GM10248 (cell line): ENCODE measurements at regions not wholly inside any gene's neighbourhood (a gene's known extent, or its start where the extent isn't known, plus 50 kb on each side); places are given as distances from the start of the nearest gene placed in this dataset.

Experiments used
- CTCF ChIA-PET: fragments of 300-600 bp; sonication (Branson Sonifier 250); formaldehyde crosslinking; extraction: SDS; loops from one replicate; lab custom pipeline; 2021; ENCODE audit warnings: antibody characterized with exemption; lab: Yijun Ruan, JAX
- POLR2A ChIA-PET: fragments of 350-650 bp; sonication (Branson Sonifier 250); formaldehyde crosslinking; extraction: SDS; loops from one replicate; lab custom pipeline; 2020; ENCODE audit warnings: antibody characterized with exemption; lab: Yijun Ruan, JAX
- DNase-seq: peaks from one replicate; pipeline ENCODE4 v3.0.0; 2012; ENCODE audit errors: extremely low spot score
- CTCF ChIP-seq: IDR thresholded peaks from 2 replicates; pipeline ENCODE4 v1.5.1; 2012; ENCODE audit warnings: mild to moderate bottlenecking, low read depth; ENCODE audit errors: extremely low read depth, missing control alignments, control extremely low read depth

GRCh38 chr14:87468531-87468930 lies 524.5 kb downstream of the GALC start:
- ChIA-PET POLR2A (no interaction called here), CTCF (no interaction called here)
- TF ChIP-seq CTCF = no peak
- DNase-seq = no peak

GRCh38 chr14:87467578-87467977 lies 525.4 kb downstream of the GALC start:
- ChIA-PET POLR2A (no interaction called here), CTCF (no interaction called here)
- TF ChIP-seq CTCF = no peak
- DNase-seq = no peak

- no peak for TF ChIP-seq CTCF
- ChIA-PET CTCF (interaction anchor here (2.1 kb wide), 1 partner anchor 14 kb away, joined by 7 read pairs; no protein-coding TSS in a partner anchor), POLR2A (no interaction called here)
- no peak for DNase-seq
These were observed 527.2 kb downstream of the GALC start for GRCh38 chr14:87465770-87466169.

DNA sequence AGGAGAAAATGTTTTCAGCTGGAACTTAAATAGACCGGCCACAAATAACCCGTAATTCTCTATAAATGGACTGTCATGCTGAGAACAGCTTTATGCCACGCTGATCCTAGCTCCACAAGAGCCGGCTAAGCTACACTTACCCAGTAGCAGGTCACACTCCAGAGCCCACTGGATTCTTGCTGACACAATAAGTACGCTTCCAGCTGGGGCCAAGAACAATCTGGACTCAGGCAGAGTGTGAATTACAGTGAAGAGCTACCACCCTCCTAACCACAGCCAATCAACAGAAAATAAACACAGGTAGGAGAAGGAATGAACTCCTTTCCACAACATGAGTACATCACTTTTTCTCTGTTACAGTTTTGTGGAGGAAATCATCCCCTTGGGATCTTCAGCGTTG lies 531.3 kb downstream of the GALC start:
- CTCF ChIA-PET = interaction anchor here (0.8 to 1.7 kb wide), 2 partner anchors 10 to 12 kb away, joined by 3 to 4 read pairs; no protein-coding TSS in a partner anchor
- POLR2A ChIA-PET = no interaction called here
- no peak for TF ChIP-seq CTCF
- DNase-seq = no peak

DNA sequence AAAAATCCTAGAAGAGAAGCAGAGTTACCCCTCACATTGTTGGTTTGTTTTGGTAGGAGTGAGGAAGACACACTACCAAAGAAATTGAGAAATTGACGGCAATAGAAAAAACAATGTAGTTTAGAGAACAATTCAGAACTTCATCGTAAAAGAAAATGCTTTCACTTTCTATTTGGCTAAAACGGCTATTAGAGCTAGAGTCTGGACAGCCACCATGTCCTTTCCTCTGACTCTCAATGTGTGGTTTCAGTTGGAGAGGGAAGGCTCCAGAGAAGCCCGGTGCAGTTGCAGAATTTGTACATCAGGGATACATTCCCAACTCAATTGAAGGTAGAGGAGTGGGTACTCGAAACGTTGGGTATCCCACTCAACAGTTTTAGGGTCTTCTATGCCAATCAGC lies 535.3 kb downstream of the GALC start:
- POLR2A ChIA-PET = no interaction called here
- CTCF ChIA-PET = no interaction called here

GRCh38 chr14:87450193-87450592 lies 542.8 kb downstream of the GALC start:
- ChIA-PET CTCF (no interaction called here), POLR2A (no interaction called here)
- no peak for DNase-seq
- TF ChIP-seq CTCF = no peak

More for the DNA sequence above, 535.3 kb downstream of the GALC start:
- no peak for DNase-seq
- no peak for TF ChIP-seq CTCF

DNA sequence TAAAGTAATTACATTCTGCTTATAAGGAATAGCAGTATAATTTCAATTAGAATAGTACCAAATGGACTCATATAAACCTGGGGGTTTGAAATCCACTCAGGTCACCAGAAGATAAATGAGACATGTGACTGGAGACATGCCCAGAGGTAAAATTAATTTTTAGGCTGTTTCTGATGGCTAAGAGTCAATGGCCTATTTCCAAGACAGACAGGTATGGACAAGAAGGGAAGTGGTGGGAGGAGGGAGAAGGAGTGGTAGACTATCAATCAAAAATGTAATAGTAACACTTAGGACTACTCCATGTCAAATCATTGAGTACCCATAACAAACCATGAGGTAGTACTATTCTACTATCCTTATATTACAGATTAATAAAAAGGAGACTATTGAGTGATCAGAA lies 544.0 kb downstream of the GALC start:
- TF ChIP-seq CTCF = no peak
- CTCF ChIA-PET = no interaction called here
- POLR2A ChIA-PET = no interaction called here
- no peak for DNase-seq
